Subcutaneous abdominal adipose tissue (tissue), 5 donors: ENCODE measurements at regions not wholly inside any gene's neighbourhood (a gene's known extent, or its start where the extent isn't known, plus 50 kb on each side); places are given as distances from the start of the nearest gene placed in this dataset.

Experiments used
- H3K27ac ChIP-seq: one replicate; pipeline ENCODE4 v1.7.0; 2013; ENCODE audit warnings: low read depth, mild to moderate bottlenecking, inconsistent platforms, low read length, moderate library complexity
- H3K27me3 ChIP-seq, 5 donors: one replicate each; pipeline ENCODE4 v1.7.0; 2013; ENCODE audit warnings: low read length in 5 of 5, inconsistent platforms in 1 of 5; ENCODE audit not compliant: control insufficient read depth in 5 of 5, insufficient read depth in 4 of 5
- H3K36me3 ChIP-seq, 5 donors: one replicate each; pipeline ENCODE4 v1.7.0; 2013; ENCODE audit warnings: low read length in 5 of 5; ENCODE audit not compliant: control insufficient read depth in 5 of 5, insufficient read depth in 5 of 5
- H3K4me1 ChIP-seq, 5 donors: one replicate each; pipeline ENCODE4 v1.7.0; 2013; ENCODE audit warnings: low read length in 5 of 5, mild to moderate bottlenecking in 3 of 5, moderate library complexity in 1 of 5; ENCODE audit not compliant: control insufficient read depth in 5 of 5, insufficient read depth in 5 of 5
- H3K4me3 ChIP-seq, 5 donors: one replicate each; pipeline ENCODE4 v1.7.0; 2013; ENCODE audit warnings: low read length in 5 of 5, low read depth in 1 of 5
- H3K9ac ChIP-seq, 5 donors: one replicate each; pipeline ENCODE4 v1.7.0; 2013; ENCODE audit warnings: low read length in 5 of 5, mild to moderate bottlenecking in 4 of 5, moderate library complexity in 3 of 5
- H3K9me3 ChIP-seq, 5 donors: one replicate each; pipeline ENCODE4 v1.7.0; 2013; ENCODE audit warnings: low read length in 5 of 5; ENCODE audit not compliant: control insufficient read depth in 5 of 5
- donor health status: healthy.
- donor health status: healthy.
- donor health status: healthy.
- donor health status: healthy.
- donor health status: healthy.

DNA sequence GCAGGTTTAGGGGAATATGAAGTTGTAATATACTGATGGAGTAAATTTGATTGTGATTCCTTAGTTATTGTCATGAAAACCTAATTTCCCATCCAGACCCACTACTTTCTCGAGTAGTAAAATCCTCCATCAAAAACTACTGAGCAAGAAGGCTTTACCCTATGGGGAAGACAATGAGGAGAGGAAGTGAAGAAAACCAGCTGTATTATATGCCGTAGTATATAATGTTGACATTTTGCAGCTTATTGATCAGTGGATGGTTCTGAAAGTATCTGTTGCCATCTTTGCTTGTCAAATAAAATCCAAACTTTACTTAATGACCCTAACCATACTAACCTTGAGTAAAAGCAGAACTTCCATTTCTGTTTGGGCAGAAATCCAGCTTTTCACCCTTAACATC lies 292.8 kb upstream of the RAG2 start:
- Histone ChIP-seq H3K9me3 (no peaks in the 10 kb centered on the region), H3K9ac (no peak overlapping the region), H3K36me3 (no peaks in the 10 kb centered on the region), H3K27ac (no peak overlapping the region), H3K4me3 (no peak overlapping the region), H3K27me3 (no peaks in the 10 kb centered on the region), H3K4me1 (no peaks in the 10 kb centered on the region)

DNA sequence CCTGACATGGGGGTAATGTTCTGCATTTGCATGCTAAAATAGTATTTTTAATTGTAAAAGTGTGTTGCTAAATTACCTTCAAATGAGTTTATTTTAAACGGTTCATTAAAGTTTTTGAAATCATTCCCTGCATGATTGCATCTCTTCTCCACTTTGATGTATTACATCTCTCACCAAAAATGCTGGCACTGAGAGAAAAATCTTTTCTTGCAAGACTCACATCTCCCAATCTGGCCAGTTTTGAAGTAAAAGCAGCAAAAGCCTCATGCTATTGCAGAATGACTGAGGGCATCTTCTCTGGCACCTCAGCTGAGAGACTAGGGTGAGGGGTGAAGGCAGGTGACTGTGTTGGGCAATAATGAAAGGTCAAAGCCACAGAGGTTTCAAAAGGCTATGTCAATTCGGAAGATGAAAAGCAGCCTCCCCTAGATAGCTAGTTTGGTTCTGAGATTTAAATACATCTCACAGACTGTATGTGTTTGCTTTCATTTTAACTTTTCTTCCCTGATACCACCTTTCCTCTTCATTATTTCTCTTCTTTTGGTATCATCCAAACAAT lies 292.2 kb upstream of the RAG2 start:
- Histone ChIP-seq H3K36me3 (no peaks in the 10 kb centered on the region), H3K27ac (no peak overlapping the region), H3K9me3 (no peaks in the 10 kb centered on the region), H3K4me1 (no peaks in the 10 kb centered on the region), H3K4me3 (no peak overlapping the region), H3K9ac (no peak overlapping the region), H3K27me3 (no peaks in the 10 kb centered on the region)

DNA sequence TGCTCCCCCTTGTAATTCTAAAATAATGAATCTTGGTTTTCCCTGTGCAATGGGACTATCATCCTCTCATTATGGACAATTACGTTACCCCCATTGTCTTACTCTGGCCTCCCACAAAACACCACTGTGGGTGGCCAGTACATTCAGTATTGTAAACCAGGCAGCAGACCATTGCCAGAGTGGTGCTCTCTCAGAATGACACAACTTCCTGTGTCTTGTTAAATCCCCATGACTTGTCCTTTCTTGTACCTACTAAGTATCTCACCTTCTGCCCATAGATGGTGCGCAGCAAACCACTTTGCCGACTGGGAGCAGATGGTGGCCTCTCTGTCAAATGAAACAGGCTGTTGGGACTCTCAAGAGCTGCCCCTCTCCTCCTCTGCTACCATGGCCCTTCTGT lies 287.1 kb upstream of the RAG2 start:
- Histone ChIP-seq H3K4me3 (no peak overlapping the region), H3K9me3 (peaks cover 0 to 5% (median 0%) of the 10 kb centered on the region in 5 donors), H3K36me3 (no peaks in the 10 kb centered on the region)

DNA sequence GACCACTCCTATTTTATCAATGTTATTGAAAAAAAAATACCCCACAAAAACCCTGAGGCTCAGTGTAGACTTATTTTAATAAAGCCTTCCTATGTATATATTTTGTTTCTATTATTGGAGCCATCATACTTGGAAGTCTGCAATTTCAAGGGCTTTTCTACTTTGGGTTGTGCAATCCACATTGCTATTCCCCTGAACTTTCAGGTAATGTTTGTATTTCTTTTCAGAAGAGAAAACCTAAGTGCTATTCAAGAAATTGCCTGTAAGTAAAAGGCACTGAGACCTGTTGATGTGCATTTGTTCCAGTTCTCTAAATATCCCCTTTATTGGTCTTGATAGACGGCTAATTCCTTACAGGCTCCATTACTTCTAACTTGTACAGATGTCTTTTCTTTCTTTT lies 280.7 kb upstream of the RAG2 start:
- Histone ChIP-seq H3K4me3 (no peak overlapping the region), H3K4me1 (no peaks in the 10 kb centered on the region), H3K36me3 (no peaks in the 10 kb centered on the region), H3K9me3 (peaks cover 0 to 1% (median 0%) of the 10 kb centered on the region in 5 donors), H3K27me3 (no peaks in the 10 kb centered on the region), H3K9ac (no peak overlapping the region), H3K27ac (no peak overlapping the region)

More for the DNA sequence above, 287.1 kb upstream of the RAG2 start:
- H3K27ac ChIP-seq = no peak overlapping the region
- no peaks in the 10 kb centered on the region for H3K27me3 ChIP-seq
- H3K9ac ChIP-seq = no peak overlapping the region
- no peaks in the 10 kb centered on the region for H3K4me1 ChIP-seq

DNA sequence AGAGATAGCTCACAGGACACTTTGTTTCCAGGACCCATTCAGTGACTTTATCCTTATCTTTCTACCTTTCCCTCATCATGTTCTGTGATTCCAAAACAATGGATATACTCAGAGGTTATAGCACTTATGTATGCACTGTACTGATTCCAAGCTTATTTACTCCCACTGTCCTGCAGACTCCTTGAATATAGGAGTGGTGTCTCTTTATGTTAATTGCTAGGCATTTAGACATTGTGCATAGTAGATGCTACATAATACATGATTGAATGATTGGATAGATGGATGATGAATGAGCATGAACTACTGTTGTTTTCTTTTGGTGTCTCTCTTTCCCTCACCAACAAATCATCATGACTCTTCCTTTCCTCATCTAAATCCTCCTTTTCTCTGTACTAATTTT lies 279.1 kb upstream of the RAG2 start:
- H3K27me3 ChIP-seq = no peaks in the 10 kb centered on the region
- no peaks in the 10 kb centered on the region for H3K4me1 ChIP-seq
- H3K4me3 ChIP-seq = no peak overlapping the region
- H3K27ac ChIP-seq = no peak overlapping the region
- H3K9me3 ChIP-seq = no peaks in the 10 kb centered on the region
- no peaks in the 10 kb centered on the region for H3K36me3 ChIP-seq
- H3K9ac ChIP-seq = no peak overlapping the region

DNA sequence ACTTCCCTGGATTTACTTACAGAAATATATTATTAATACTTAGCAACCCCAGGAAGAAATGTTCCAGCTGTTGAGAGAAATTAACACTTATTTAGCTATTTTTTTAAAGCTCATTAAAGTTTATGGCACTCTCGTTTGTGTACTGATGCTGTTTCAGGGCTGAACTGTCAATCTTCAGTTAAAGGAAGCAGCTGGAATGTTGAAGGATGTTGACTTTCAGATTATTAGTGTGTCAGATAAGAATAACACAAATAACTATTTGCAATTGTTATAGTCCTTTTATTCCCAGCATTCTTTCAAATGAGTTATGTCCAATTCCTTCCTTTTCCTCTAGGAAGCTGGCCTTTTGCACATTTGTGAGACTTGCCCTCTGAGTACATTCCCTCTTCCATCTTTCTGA lies 278.2 kb upstream of the RAG2 start:
- Histone ChIP-seq H3K27ac (no peak overlapping the region), H3K36me3 (no peaks in the 10 kb centered on the region), H3K4me3 (no peak overlapping the region), H3K9ac (no peak overlapping the region), H3K4me1 (no peaks in the 10 kb centered on the region), H3K27me3 (no peaks in the 10 kb centered on the region), H3K9me3 (no peaks in the 10 kb centered on the region)

DNA sequence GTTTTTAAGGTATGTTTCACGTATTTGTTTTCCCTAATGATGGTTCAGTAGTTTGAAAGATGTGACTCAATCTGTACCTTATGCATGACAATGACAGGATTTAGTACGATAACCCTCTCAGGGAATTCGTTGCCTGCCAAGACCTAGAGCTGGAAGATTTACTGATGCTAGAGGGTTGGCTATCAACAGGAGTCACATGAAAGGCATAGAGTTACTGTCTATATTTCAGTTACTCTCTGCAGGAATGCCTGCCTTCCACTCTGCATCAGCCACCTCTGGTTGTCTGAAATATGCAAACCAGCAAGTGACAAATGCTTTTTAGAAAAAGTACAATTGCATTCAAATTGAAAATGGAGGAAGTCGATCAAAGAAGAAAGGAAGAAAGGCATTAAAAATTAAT lies 276.3 kb upstream of the RAG2 start:
- peaks cover 0 to 2% (median 0%) of the 10 kb centered on the region in 5 donors for H3K27me3 ChIP-seq
- no peaks in the 10 kb centered on the region for H3K36me3 ChIP-seq
- H3K4me1 ChIP-seq = no peaks in the 10 kb centered on the region
- H3K27ac ChIP-seq = no peak overlapping the region
- no peak overlapping the region for H3K4me3 ChIP-seq
- no peaks in the 10 kb centered on the region for H3K9me3 ChIP-seq
- H3K9ac ChIP-seq = no peak overlapping the region

DNA sequence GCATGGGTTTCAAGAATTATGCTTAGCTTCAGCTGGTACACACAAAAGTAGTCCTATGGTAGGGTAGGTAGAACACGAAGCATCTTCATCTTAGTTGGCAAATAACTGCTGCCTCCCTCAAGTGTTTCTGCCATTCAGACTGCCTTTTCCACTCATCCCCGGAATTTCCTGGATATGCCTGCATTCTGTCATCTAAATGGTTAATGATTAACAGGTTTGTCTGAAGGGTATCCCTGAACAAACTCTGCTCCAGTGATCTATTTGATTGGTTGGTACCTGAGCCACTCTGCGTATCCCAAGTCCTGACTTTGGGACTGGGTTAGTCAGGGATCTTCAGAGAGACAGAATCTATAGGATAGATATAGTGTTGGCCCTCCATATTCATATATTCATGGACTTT lies 272.3 kb upstream of the RAG2 start:
- no peaks in the 10 kb centered on the region for H3K9me3 ChIP-seq
- H3K27me3 ChIP-seq = peaks cover 0 to 2% (median 0%) of the 10 kb centered on the region in 5 donors
- no peak overlapping the region for H3K27ac ChIP-seq
- H3K36me3 ChIP-seq = no peaks in the 10 kb centered on the region
- no peak overlapping the region for H3K9ac ChIP-seq
- no peaks in the 10 kb centered on the region for H3K4me1 ChIP-seq
- no peak overlapping the region for H3K4me3 ChIP-seq

DNA sequence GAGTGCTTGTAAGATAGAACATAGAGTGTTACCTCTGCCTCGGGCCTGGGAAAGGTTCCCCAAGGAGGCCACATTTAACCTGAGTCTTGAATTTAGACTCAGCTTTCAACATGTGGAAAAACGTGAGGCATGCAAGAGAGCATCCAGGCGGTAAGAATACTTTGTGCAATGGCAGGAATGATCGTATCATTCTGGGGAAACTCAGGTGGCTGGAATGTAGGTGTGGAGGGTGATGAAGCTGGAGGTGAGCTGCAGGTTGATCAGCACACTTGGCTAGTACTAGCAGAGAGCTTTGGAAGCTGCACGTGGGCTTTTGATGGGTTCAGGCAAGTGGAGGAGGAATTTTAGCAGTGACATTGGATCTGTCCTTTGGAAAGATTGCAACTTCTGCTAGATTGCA lies 270.3 kb upstream of the RAG2 start:
- peaks cover 0 to 2% (median 0%) of the 10 kb centered on the region in 5 donors for H3K27me3 ChIP-seq
- no peaks in the 10 kb centered on the region for H3K4me1 ChIP-seq
- H3K36me3 ChIP-seq = no peaks in the 10 kb centered on the region

DNA sequence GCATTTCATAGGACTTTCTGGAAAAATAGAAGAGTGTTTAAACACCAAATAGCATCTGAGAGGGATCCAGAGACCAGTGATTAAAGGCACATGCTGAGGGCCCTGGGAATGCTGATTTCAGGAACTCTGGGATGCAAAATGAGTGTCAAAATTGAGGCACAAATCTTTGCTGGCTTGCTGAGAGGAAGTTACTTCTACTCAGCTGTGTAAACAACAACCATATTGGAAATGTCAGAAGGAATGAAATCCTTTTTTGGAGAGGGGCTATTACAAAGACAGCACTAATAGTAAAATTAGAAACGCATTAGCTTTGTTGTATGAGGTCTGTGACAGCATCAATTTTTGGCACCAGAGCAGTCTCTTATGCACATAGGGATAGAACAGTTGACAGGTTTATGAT lies 267.8 kb upstream of the RAG2 start:
- H3K36me3 ChIP-seq = no peaks in the 10 kb centered on the region
- no peak overlapping the region for H3K27ac ChIP-seq
- no peaks in the 10 kb centered on the region for H3K4me1 ChIP-seq
- H3K27me3 ChIP-seq = peaks cover 0 to 2% (median 0%) of the 10 kb centered on the region in 5 donors
- H3K9me3 ChIP-seq = no peaks in the 10 kb centered on the region
- H3K9ac ChIP-seq = no peak overlapping the region
- H3K4me3 ChIP-seq = no peak overlapping the region

More for the DNA sequence above, 270.3 kb upstream of the RAG2 start:
- no peaks in the 10 kb centered on the region for H3K9me3 ChIP-seq
- H3K4me3 ChIP-seq = no peak overlapping the region
- no peak overlapping the region for H3K9ac ChIP-seq
- H3K27ac ChIP-seq = no peak overlapping the region

DNA sequence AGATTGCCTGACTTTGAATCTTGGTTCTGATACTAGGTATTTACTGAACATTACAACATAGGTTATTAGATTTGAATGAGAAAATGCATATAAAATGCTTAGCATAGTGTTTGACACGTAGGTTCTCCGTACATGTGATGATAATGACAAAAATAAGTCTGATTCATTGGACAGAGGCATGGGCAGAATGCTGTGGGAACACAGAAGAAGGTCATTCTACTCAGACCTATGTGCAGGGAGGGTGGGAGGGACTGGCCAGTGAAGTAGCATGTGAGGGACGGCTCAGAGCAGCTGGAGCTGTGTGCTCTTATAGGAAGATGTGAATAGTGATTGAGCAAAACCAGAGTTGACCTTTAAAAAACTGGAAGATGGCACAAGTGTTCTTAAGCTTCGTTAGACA lies 256.8 kb upstream of the RAG2 start:
- Histone ChIP-seq H3K27me3 (peaks cover 0 to 2% (median 0%) of the 10 kb centered on the region in 5 donors), H3K4me3 (no peak overlapping the region), H3K9me3 (no peaks in the 10 kb centered on the region), H3K9ac (no peak overlapping the region), H3K4me1 (no peaks in the 10 kb centered on the region), H3K36me3 (no peaks in the 10 kb centered on the region), H3K27ac (no peak overlapping the region)
